Tibial artery (tissue), 4 donors: ENCODE measurements at regions not wholly inside any gene's neighbourhood (a gene's known extent, or its start where the extent isn't known, plus 50 kb on each side); places are given as distances from the start of the nearest gene placed in this dataset.
"Not testable (repeated sequence)": the region's sequence is repeated elsewhere in the genome, so short reads cannot be mapped to it uniquely, and the experiment has no call there.

Experiments
- DNase-seq, 2 donors: peaks; one replicate each; pipeline ENCODE4 v3.0.0-alpha.2; 2019
- H3K27ac ChIP-seq, 2 donors: fragments of 200-600 bp; sonication (generic) in 1 of 2; 1 replicate in 1 of 2; 2 replicates in 1 of 2; pipeline ENCODE4 v1.5.1; 2018 to 2019; ENCODE audit warnings: mild to moderate bottlenecking in 1 of 2
- H3K27me3 ChIP-seq, 2 donors: fragments of 200-600 bp; sonication (generic) in 1 of 2; one replicate each; pipeline versions ENCODE4 v1.5.1 to v1.6.0; 2016 to 2019
- H3K36me3 ChIP-seq, 3 donors: fragments of 200-600 bp; sonication (generic) in 2 of 3; one replicate each; pipeline ENCODE4 v1.5.1; 2016 to 2019; ENCODE audit warnings: mild to moderate bottlenecking in 2 of 3
- H3K4me1 ChIP-seq, 4 donors: fragments of 200-600 bp; sonication (generic) in 2 of 4; 1 replicate in 3 of 4; 2 replicates in 1 of 4; pipeline ENCODE4 v1.5.1; 2016 to 2019
- H3K4me3 ChIP-seq, 2 donors: fragments of 200-600 bp; sonication (generic) in 1 of 2; 1 replicate in 1 of 2; 2 replicates in 1 of 2; pipeline ENCODE4 v1.5.1; 2018 to 2019; ENCODE audit warnings: mild to moderate bottlenecking in 2 of 2
- H3K9me3 ChIP-seq, 3 donors: fragments of 200-600 bp; sonication (generic) in 1 of 3; one replicate each; pipeline ENCODE4 v1.5.1; 2016 to 2019
- CTCF ChIP-seq, 2 experiments: fragments of 200-600 bp in 1 of 2; fragments of 450-650 bp in 1 of 2; IDR thresholded peaks; one replicate each; pipeline ENCODE4 v1.5.1; 2017 to 2019; ENCODE audit warnings: antibody characterized with exemption in 2 of 2, mild to moderate bottlenecking in 1 of 2, moderate library complexity in 1 of 2
- intact Hi-C: fragments of 100-400 bp; cut with DNase I; formaldehyde crosslinking; loops from one replicate; pipeline ENCODE4 v1.15.0; 2023; ENCODE audit warnings: low total_unique reads

DNA sequence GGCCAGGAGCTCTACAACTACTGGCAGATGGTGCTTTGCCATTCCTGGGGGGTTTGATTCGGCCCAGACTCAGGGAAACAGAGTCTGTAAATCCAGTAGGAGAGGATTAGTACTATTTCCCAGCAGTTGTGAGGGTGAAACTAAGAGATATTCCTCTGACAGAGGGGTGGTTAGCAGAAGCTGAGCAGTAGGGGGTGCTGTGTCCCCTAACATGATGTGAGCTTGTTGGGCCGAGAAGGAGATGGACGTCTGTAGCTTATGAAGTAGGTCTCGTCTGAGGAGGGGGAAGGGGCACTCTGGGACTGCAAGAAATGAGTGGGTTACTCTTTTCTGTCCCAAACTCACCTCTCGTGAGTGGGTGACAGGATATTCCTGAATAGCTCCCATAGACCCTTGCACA lies 179.2 kb upstream of the MBL2 start:
- peak in 1 of 2 experiments; percentile 10 for TF ChIP-seq CTCF (IDR thresholded peaks at IDR 0.05)
- Histone ChIP-seq H3K4me3 (no peak overlapping the region), H3K36me3 (no peaks in the 10 kb centered on the region), H3K27ac (no peak overlapping the region), H3K9me3 (no peaks in the 10 kb centered on the region), H3K27me3 (no peaks in the 10 kb centered on the region), H3K4me1 (no peaks in the 10 kb centered on the region)
- DNase-seq, result no peak
- intact Hi-C loops, result no loop called here

- H3K4me1 ChIP-seq, result no peaks in the 10 kb centered on the region
- intact Hi-C loops, result no loop called here
- no peak for TF ChIP-seq CTCF (IDR thresholded peaks at IDR 0.05)
- H3K27me3 ChIP-seq, result no peaks in the 10 kb centered on the region
- no peak overlapping the region for H3K4me3 ChIP-seq
- DNase-seq, result no peak
- no peaks in the 10 kb centered on the region for H3K36me3 ChIP-seq
- H3K27ac ChIP-seq, result no peak overlapping the region
- no peaks in the 10 kb centered on the region for H3K9me3 ChIP-seq
Observed at GRCh38 chr10:52950578-52950977, 178.0 kb upstream of the MBL2 start.

DNA sequence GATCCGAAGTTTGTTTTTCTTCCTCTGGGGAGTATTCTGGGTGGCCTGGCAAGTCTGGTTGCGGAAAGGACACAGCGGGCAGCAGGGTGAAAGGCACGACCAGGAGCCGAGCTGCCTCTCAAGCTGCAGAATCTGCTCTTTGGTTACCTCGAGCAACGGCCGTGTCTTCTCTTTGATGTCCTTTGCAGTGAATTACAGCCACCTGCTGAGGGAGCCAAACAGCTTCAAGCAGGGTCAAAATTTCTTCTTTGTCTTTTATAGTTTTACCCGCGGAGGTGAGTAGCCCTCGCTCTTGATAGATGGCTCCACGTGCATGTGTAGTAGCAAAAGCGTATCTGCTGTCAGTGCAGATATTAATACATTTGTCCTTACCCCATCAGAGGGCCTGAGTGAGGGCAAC lies 177.3 kb upstream of the MBL2 start:
- no peak overlapping the region for H3K4me3 ChIP-seq
- no peak for TF ChIP-seq CTCF (IDR thresholded peaks at IDR 0.05)
- H3K36me3 ChIP-seq, result no peaks in the 10 kb centered on the region
- H3K9me3 ChIP-seq, result no peaks in the 10 kb centered on the region
- no peaks in the 10 kb centered on the region for H3K27me3 ChIP-seq
- no peak overlapping the region for H3K27ac ChIP-seq
- no peak for DNase-seq
- intact Hi-C loops, result no loop called here
- no peaks in the 10 kb centered on the region for H3K4me1 ChIP-seq

- H3K4me3 ChIP-seq, result no peak overlapping the region
- H3K27ac ChIP-seq, result no peak overlapping the region
- no peak for TF ChIP-seq CTCF (IDR thresholded peaks at IDR 0.05)
- no peak for DNase-seq
- intact Hi-C loops, result no loop called here
- H3K4me1 ChIP-seq, result no peaks in the 10 kb centered on the region
- no peaks in the 10 kb centered on the region for H3K27me3 ChIP-seq
- no peaks in the 10 kb centered on the region for H3K9me3 ChIP-seq
- no peaks in the 10 kb centered on the region for H3K36me3 ChIP-seq
Observed at GRCh38 chr10:52946486-52946885, 173.9 kb upstream of the MBL2 start.

DNA sequence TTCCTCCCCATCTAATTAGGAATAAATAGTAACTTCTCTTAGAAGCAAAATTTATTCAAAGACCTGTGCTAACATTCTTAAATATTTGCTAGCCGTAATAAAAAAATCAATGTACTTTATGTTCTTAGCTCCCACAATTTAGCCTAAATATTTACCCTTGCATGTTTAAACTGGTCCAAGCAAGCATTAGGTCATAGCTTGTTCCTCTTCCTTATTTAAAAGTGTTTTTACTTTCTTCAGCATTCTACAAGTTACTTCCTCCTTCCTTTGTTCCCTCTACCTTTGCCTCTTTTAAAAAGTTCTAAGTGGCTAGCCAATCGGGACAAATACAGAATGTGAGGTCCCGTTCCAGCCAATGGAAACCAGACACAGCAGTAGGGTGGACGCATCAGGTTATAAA lies 172.9 kb upstream of the MBL2 start:
- H3K27me3 ChIP-seq, H3K36me3 ChIP-seq, intact Hi-C loops: not testable (repeated sequence)

GRCh38 chr10:52940921-52941320 lies 168.3 kb upstream of the MBL2 start:
- Histone ChIP-seq H3K27ac (no peak overlapping the region), H3K9me3 (no peaks in the 10 kb centered on the region), H3K27me3 (no peaks in the 10 kb centered on the region), H3K4me1 (no peaks in the 10 kb centered on the region), H3K36me3 (no peaks in the 10 kb centered on the region), H3K4me3 (no peak overlapping the region)
- no peak for TF ChIP-seq CTCF (IDR thresholded peaks at IDR 0.05)
- peak in 1 of 2 donors; percentile 35 for DNase-seq
- intact Hi-C loops, result no loop called here

More for the DNA sequence above, 172.9 kb upstream of the MBL2 start:
- not testable (repeated sequence) for H3K4me1 ChIP-seq, H3K4me3 ChIP-seq, DNase-seq, H3K9me3 ChIP-seq, H3K27ac ChIP-seq
